ENCODE measurements at regions not wholly inside any gene's neighbourhood (a gene's known extent, or its start where the extent isn't known, plus 50 kb on each side); places are given as distances from the start of the nearest gene placed in this dataset.

DNA sequence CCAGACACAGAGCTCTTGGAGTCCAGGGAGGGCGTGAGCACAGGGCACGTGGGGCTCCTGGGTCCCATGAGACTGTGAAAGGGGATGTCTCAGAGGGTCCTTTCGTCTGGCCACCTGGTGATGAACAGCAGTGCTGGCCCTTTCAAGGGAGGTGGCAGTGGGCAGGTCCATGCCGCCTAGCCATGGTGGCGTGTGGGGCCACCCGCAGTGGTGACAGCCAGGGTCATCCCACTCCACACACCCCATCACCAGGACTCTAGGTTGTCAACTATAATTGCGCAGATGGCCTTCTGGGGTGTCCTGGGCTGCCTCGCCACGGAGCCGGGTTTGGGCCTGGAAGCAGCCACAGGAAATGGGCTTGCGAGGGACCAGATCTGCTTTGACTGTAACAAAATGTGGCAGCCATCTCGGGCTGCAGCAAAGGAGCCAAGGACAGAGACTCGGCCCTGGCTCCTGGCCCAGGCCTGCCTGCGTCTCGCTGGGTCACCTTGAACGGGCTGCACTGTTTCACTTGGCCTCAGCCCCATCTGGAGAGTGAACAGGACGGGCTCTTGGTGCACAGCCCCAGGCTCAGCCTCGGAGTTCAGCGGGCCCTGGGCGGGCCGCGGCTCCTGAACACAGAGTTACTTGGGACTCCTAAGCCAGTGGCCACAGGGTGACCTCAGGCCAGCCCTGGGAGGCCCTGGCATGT lies 1350.5 kb downstream of the BRD1 start:
- TF ChIP-seq, protein P1, sequence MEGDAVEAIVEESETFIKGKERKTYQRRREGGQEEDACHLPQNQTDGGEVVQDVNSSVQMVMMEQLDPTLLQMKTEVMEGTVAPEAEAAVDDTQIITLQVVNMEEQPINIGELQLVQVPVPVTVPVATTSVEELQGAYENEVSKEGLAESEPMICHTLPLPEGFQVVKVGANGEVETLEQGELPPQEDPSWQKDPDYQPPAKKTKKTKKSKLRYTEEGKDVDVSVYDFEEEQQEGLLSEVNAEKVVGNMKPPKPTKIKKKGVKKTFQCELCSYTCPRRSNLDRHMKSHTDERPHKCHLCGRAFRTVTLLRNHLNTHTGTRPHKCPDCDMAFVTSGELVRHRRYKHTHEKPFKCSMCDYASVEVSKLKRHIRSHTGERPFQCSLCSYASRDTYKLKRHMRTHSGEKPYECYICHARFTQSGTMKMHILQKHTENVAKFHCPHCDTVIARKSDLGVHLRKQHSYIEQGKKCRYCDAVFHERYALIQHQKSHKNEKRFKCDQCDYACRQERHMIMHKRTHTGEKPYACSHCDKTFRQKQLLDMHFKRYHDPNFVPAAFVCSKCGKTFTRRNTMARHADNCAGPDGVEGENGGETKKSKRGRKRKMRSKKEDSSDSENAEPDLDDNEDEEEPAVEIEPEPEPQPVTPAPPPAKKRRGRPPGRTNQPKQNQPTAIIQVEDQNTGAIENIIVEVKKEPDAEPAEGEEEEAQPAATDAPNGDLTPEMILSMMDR (IDR thresholded peaks at IDR 0.05 in 8 of 11, conservative IDR thresholded peaks at IDR 0.05 in 3 of 11), result no peak
- no peak for TF ChIP-seq POLR2A (IDR thresholded peaks at IDR 0.05)
- TF ChIP-seq POLR2AphosphoS5 (IDR thresholded peaks at IDR 0.05), result no peak

Measured in spleen (tissue), 7 donors.